ENCODE measurements at regions not wholly inside any gene's neighbourhood (a gene's known extent, or its start where the extent isn't known, plus 50 kb on each side); places are given as distances from the start of the nearest gene placed in this dataset.

DNA sequence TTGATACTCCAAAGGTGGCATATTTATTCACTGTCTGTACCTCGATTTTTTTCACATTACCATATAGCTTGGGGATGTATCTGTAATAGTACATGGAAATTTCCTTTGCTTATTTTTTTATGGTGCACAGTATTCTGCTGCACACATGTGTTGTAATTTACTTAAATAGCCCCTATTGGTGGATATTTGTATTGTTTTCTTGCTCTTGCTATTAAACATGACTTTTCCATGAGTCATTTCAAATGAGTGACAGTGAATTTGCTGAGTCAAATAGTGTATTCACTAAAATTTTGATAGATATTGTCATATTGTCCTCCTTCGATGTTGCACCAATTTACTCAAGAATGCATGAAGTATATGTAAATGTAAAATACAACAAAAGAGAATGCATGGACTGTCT, 122.7 kb upstream of the STEAP4 start:
- no peak for DNase-seq (ENCODE audit: low read depth)

DNA sequence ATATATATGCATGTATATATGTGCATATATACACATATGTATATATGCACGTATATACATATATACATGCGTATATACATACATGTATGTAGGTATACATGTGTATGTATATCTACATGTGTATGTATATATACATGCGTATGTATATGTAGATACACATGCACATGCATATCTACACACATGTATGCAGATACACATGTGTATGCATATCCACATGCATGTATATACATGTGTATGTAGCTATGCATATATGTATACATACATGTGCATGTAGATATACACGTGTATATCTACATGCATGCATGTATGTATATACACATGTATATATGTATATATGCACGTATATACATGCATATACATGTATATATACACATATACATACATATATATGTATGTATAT, 95.8 kb upstream of the STEAP4 start:
- no peak for DNase-seq (ENCODE audit: low read depth)

DNA sequence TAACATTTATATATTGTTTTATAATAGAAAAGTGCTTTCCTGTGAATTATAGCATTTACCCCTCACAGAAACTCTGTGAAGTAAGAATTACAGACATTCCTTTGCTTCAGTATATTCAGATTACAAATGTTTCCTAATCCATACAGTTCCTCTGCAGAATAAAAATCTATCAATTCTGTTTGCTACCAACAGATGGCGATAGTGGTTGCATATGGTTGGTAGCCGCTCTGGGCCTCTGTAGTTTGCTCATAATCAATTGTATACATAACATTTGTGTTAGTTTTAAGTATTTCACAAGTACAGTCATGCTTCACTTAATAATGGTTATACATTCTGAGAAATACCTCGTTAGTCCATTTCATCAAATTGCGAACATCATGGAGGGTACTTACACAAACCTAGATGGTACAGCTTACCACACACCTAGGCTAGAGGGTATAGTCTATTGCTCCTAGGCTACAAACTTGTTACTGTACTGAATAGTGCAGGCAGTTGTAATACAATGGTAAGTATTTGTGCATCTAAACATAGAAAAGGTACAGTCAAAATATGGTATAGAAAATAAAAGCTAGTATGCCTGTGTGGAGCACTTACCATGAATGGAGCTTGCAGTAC, 94.4 kb upstream of the STEAP4 start:
- DNase-seq (ENCODE audit: low read depth) = no peak

DNA sequence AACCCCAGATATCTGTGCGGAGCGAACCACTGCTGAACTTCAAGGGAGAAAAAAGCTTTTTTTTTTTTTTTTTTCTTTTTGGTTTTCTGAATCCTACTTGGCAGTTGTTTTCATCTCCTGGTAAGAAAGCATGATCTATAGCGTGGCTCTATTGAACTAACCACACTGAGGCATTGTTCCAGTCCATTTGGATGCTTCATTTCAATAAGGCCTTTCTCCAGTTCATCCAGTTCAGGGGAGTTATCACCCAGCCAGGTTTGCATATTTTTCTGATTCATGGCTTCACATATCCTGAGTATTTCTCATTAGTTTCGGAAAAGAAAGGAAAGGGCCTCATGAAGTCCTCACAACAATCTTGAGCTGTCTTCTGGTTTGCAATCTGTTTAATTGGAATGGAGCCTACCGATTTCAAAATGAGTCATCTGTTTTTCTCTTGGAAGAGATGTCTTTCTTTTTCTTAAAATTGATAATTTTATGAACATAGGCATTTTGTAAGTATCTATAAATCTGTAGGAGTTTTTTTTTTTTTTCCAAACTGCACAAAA, 93.1 kb upstream of the STEAP4 start:
- no peak for DNase-seq (ENCODE audit: low read depth)

DNA sequence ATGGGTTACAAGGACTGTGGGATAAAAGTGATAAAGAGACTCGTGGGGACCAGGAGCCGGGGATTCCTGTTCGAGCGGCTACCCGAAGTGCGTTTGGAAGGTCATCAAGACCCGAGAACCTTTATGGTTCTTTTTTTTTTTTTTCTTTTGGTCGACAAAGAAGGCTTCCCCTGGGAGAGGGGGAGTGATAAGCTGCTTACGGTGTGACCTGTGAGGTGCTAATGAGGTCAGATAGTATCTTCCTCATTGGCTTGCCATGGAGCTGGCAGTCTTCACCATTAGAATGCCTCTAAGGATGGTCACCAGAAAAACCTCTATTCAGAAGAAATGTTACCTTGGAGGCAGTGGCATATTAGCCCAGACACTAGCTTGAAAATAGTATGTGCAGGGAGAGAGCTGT, 92.3 kb upstream of the STEAP4 start:
- DNase-seq (ENCODE audit: low read depth) = no peak

DNA sequence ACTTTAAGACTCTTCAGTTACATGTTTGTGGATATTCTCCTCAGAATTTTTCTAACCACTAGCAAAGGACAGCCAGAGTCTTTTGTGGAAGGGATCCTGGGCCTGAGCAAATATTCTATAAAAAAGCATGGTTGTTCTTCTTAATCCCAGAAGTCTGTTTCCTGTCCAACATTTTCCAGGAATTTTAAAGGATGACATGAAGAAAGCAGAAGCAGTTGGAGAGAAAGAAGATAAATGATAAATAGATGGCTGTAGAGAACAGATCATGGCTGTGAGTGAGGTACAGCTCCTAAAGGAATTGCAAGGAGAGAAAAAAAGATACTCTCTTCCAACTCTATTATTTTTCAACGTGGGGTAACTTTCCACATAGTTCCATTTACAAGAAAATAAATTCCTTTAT, 91.8 kb upstream of the STEAP4 start:
- no peak for DNase-seq (ENCODE audit: low read depth)

DNA sequence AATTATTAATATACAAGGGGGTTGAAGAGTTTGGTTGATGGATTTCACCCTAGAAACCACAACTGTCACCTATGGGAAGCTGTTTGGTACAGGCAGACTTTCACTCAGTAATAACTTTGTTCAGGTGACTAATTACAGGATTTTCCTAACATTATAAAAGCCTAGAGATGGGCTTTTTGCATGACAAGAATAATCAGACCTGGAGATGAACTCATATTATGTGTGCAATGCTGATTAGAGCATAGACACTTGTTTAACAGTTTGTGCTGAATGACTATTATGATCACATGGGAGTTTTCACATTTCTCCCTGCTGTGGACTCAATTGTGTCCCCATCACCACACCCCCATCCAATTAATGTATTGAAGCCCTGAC, 90.2 kb upstream of the STEAP4 start:
- no peak for DNase-seq (ENCODE audit: low read depth)

DNA sequence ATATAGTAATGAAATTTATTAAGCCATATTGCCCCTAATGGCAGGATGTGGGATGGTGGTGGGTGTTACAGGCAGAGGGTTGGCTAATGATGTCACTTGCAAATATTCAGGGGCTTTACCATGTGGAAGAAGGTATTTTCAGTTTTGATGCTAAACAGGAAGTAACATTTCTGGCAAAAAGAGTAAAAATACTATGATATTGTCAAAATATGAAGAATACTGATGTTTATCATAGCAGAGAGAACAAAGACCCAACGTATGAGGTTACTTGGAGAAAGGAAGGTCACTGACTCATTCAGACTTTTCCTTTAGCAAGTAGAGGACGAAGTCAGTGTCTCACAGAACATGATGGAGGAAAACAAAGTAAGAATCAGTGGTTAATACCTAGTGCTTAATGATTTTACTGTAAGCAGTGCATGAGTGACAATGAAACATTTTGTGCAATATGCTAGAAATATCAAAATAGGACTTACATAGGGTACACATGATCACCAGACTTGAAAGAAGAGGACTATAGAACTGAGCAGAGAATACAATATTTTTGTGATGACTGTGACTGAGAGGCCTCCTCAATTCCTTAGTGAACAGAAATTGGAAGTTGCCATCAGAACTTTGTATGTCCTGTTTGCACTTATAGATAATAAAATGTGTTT, 89.7 kb upstream of the STEAP4 start:
- no peak for DNase-seq (ENCODE audit: low read depth)

DNA sequence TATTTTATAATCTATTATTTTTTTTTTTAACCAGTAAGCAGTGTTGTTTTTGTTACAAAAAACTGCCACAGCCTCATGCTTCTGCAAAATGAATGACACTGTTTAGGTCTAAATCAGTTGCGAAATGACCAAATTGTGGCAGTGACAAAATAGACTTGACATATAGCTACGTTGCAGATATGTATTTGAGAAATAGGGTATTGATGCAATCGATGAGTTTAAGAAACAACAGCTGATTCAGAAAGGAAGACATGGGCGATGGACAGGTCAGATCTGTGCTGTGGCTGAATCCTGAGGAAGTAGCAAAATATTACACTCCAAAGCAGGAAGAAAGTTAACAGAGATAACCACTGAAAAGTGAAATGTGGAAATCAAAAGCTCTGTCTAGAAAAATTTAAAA, 89.0 kb upstream of the STEAP4 start:
- DNase-seq (ENCODE audit: low read depth) = no peak

DNA sequence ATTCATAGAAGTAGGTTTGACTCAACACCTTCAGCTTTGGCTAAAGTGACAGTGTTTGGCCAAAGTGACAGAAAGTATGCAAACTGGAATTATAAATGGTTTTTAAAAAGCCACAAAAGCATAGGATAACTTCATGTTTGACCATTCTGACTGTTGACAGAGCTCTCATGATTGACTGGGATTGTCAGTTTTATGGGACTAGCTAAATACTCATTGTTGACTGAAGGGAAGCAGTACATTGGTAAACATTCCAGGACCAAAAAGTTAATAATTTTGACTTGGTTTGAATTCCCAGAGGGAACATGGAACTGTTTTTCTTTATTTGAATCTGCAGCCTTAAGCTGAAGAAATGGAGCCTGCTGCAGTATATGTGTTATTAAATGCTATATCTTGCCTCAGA, 84.6 kb upstream of the STEAP4 start:
- DNase-seq (ENCODE audit: low read depth) = no peak

DNA sequence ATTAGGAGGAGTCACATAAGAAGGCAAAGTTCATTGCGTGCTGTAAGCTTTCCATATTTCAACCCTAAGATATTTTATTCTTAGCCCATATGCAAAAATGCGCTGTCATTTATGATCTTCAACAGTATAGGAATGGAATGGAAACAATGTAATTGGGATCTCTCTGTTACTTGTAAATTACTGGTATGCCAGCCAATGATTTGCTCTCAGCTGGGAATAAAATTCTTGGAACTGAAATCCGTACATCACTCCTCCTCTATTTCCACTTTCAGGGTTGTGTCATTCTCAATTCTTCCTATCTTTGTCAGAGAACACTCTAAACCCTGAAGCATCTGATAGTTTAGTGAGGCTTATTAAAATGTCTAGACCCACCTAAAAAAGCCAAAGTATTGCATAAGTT, 80.7 kb upstream of the STEAP4 start:
- no peak for DNase-seq (ENCODE audit: low read depth)

DNA sequence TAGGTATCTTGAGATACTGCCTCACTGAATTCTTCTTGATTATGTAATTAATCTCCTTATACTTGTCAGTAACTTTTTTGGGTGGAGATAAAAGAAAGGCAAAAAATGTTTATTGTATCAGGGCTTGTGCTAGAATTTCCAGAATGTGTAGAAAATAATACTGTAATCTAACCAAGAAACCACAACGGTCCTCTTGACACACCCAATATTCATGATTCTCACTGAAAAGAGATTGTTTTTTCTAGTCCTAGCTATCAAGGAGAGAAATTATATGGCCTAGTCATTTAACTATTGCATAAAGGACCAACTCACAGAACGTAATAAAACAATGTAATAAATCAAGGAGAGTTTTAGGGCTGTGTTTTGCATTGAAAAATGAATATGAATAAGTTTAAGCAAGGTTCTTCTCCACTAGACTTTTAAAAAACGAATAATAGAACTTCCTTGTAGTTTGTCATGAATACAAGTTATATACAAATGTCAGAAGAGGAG, 80.0 kb upstream of the STEAP4 start:
- no peak for DNase-seq (ENCODE audit: low read depth)

DNA sequence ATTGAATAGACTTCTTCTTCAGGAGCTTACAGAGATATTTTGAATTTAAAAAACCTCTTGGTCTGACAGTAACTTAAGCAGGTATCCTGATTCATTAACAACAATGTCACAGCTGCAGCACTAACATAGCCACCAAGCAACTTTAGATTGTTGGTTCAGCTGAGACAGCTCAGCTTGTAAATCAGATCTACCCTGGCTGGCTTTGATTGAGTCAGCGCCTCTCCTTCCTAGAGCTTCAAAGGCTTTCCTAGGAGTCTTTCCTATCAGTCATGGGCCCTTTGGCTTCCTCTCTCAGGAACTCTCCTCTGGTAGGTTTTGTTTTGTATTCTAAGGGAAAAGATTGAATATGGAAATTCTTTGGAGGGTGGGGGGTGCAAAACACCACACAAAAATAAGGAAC, 70.7 kb upstream of the STEAP4 start:
- no peak for DNase-seq (ENCODE audit: low read depth)

DNA sequence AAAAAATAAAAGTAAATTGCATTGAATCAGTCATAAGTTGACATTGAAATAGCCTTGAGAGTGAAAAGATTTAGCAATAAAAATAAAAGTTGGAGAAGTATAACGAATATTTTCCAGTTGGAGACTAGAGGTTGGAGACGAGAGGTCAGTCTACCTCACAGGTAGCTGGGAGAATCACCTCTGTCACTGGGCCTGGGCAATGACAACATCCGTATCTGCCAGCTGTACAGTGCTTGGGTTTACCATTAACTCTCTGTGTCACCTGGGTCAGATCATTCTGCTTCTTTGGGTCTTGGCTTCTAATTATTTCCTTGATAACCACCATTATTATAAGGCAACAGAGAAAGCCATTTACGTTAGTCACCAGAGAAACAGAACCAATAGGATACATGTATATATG, 62.0 kb upstream of the STEAP4 start:
- no peak for DNase-seq (ENCODE audit: low read depth)

DNA sequence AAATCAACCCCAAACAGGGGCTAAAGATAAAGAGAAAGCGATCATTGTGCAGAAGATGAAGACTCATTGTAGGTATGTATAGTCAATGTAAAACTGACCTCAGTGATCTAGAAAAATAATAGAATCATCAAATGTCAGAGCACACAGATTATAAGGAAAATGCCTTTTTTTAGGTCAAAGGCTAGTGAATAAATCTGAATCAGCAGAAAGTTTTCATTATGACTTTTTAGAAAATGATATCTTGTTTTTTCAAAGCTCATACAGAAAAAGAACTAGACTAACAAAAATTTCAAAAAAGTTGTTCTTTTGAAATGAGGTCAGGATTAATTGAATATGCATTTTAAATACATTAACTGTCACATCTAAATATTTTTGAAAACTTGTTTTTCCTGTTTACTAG, 60.2 kb upstream of the STEAP4 start:
- no peak for DNase-seq (ENCODE audit: low read depth)

DNA sequence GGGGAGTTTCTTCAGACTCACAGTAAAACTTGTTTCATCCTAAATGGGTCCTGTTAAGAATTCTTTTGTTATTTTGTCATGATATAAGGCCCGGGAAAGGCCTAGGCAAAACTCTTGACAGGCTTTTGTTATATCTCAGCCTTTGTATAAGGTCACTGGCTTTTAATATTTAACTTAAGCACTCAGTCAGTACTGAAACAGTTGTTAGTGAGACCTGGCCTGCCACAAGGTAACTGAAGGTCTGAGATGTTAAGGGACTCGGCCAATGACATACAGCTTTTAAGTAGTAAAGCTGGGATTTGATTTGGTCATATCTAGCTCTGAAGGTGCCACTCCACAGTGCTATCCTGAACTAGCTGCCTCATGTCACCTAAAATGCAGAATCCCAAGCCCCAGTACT, 57.2 kb upstream of the STEAP4 start:
- no peak for DNase-seq (ENCODE audit: low read depth)

DNA sequence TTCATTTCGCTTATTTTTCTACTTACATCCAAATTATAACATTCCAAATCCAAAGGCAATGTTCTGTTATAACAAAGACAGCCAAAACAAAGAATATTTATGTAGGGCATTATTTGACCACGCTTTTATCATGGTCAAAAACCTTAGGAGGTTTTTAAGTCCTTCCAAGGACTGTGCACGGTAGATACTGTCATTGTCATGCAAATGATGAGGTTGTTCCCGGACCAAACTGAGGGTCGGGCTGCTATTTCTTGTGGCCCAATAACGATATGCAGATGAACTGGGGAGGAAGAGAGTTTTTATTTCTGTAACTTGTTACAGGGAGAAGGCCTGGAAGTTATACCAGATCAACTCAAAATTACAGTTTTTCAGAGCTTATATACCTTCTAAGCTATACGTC, 56.6 kb upstream of the STEAP4 start:
- no peak for DNase-seq (ENCODE audit: low read depth)

DNA sequence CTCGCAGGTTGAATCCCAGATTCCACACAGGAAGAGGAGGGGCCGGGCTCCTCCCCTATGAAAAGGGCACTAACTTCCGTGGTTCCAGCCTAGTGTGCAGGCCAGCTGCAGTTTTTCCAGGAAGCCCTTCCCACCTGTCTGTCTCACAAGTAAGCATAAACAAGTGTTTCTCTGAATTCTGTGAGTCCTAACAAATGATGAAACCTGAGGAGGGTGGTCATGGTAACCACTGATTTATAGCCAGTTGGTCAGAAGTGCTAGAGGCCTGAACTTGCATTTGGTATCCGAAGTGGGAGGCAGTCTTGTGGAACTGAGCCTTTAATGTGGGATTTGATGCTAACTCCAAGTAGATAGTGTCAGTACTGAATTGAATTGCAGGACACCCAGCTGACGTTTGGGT, 54.7 kb upstream of the STEAP4 start:
- no peak for DNase-seq (ENCODE audit: low read depth)

DNA sequence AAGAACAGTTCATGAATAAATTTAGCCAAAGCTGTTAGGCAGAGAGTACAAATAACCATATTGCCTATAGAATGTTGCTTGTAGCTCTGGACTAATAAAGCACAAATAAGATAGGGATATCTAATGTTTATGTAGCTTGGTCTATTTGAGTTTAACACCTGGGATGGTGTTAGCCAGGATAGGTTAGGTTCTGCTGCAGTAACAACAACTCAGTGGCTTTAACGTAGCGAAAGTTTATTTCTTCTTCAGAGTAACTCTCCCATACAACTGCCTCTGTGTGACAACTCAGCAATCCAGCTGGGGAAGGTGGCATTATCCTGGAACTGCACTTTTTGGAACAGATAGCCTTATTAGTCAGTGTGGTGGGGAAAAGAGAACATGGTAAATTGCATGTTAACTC, 52.2 kb upstream of the STEAP4 start:
- DNase-seq (ENCODE audit: low read depth) = no peak

DNA sequence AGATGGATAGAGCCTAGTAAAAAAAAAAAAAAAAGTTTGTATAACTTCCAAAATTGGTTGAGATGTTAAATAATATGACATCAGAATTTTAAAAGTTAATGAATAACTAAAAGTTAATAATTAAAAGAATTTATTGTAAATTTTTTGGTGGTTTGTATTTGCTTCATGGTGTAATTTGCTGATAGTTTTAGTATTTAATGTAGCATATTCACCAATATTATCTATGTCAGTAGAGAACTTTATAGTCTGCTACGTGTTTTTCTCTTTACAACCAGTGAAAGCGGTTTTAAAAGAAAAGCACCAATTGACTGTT, 51.8 kb upstream of the STEAP4 start:
- DNase-seq (ENCODE audit: low read depth) = no peak

DNA sequence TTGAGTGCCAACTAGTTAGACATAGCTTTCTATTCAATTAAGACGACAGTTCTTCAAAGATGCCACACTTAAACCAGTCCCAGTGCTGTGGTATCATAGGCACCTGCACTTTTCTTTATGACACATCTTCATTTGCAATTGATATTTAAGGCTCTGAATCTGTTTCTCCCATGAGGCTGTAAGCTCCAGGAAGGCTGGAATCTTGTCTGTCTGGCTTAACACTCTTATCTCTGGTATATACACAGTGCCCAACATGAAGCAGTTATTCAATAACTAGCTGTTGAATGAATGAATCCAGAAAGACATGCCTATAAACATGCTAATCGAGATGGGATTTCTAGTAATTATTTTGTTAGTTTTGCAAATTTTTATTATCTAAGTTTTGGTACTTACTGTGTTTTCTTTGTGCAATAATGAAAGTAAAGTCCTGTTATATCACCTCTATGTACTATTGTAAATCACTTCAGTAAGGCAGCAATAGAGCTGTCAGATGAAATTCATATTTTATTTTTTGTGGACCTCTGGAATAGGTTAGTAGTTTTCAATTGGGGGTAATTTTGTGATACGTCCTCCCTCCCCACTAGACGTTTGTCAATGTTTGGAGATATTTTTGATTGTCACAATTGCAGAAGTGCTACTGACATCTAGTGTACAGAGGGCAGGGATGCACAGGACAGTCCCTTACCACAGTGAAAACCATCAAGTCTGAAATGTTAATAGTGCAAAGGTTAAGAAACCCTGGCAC, 51.3 kb upstream of the STEAP4 start:
- peak; percentile 30 for DNase-seq (ENCODE audit: low read depth)

DNA sequence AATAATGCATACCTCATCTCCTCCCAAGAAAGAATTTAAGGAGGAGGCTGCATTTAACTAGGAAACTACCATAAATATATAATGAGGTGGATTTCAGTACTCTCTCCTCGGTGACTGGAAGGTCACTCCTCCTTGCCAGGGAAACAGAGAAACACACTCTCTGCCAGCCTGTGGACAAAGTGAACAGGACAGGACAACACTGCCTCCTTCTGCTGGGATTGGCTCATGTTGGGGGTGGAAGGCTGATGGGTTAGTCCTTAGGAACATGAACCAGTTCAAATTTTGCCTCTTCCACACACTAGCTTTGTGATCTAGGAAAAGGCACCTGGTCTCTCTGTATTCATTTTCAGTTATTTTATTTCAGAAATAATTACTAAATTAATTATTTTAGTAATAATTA, 50.6 kb upstream of the STEAP4 start:
- DNase-seq (ENCODE audit: low read depth) = peak; percentile 70

All from fibroblast of gingiva (primary cell).